Testis (tissue), 2 donors: ENCODE measurements at regions not wholly inside any gene's neighbourhood (a gene's known extent, or its start where the extent isn't known, plus 50 kb on each side); places are given as distances from the start of the nearest gene placed in this dataset.

Experiments used
- DNase-seq: peaks from one replicate; pipeline ENCODE4 v3.0.0-alpha.2; 2019
- H3K27ac ChIP-seq, 2 donors: fragments of 200-600 bp; sonication (generic); one replicate each; pipeline ENCODE4 v1.5.1; 2019
- H3K27me3 ChIP-seq: fragments of 200-600 bp; sonication (generic); one replicate; pipeline ENCODE4 v1.5.1; 2019
- H3K36me3 ChIP-seq: fragments of 200-600 bp; sonication (generic); one replicate; pipeline ENCODE4 v1.5.1; 2017; ENCODE audit warnings: low read depth; ENCODE audit errors: missing control alignments
- H3K4me1 ChIP-seq: fragments of 200-600 bp; sonication (generic); one replicate; pipeline ENCODE4 v1.5.1; 2019
- H3K4me3 ChIP-seq, 2 donors: fragments of 200-600 bp; sonication (generic); one replicate each; pipeline ENCODE4 v1.5.1; 2017 to 2019
- H3K9me3 ChIP-seq: fragments of 200-600 bp; sonication (generic); one replicate; pipeline ENCODE4 v1.5.1; 2017
- CTCF ChIP-seq, 3 experiments: fragments of 450-650 bp in 2 of 3; fragments of 200-600 bp in 1 of 3; sonication (generic) in 1 of 3; IDR thresholded peaks; one replicate each; pipeline ENCODE4 v1.5.1; 2016 to 2019; ENCODE audit warnings: antibody characterized with exemption in 3 of 3, mild to moderate bottlenecking in 2 of 3, moderate library complexity in 1 of 3
- POLR2A ChIP-seq: fragments of 450-650 bp; IDR thresholded peaks from one replicate; pipeline ENCODE4 v1.6.1; 2017; ENCODE audit warnings: antibody characterized with exemption, mild to moderate bottlenecking, moderate library complexity
- WGBS, 2 donors: methylation state at CpG; one replicate each; pipeline ENCODE4 v1.1.5; 2018; 5-methylcytosine and 5-hydroxymethylcytosine counted together
- intact Hi-C: fragments of 100-400 bp; cut with DNase I; formaldehyde crosslinking; loops from one replicate; pipeline ENCODE4 v1.15.1; 2023; ENCODE audit warnings: low total_unique reads

DNA sequence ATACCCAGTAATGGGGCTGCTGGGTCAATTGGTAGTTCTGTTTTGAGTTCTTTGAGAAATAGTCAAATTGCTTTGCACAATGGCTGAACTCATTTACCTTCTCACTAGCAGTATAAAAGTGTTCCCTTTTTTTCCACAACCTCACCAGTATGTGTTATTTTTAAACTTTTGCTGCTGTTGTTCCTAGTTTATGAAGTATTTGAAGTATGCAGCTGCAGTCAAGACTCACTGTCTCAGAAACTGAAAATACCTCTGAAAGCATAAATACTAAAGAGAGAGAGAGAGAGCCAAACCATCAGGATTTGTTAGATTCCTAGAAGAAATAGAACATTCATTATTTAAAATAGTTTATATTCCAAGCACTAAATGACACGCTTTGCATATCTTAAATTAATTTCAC lies 764.2 kb downstream of the NTRK3 start:
- 81 to 83% methylated on average over 1 of the region's 1 CpG for WGBS, 2 donors
- intact Hi-C loops: no loop called here
- H3K4me1 ChIP-seq: no peaks in the 10 kb centered on the region
- H3K4me3 ChIP-seq: no peak overlapping the region
- H3K9me3 ChIP-seq: no peaks in the 10 kb centered on the region
- H3K27me3 ChIP-seq: no peaks in the 10 kb centered on the region
- DNase-seq: no peak
- H3K36me3 ChIP-seq: no peaks in the 10 kb centered on the region
- TF ChIP-seq CTCF (IDR thresholded peaks at IDR 0.05) (no peak), POLR2A (no peak)
- no peak overlapping the region for H3K27ac ChIP-seq

DNA sequence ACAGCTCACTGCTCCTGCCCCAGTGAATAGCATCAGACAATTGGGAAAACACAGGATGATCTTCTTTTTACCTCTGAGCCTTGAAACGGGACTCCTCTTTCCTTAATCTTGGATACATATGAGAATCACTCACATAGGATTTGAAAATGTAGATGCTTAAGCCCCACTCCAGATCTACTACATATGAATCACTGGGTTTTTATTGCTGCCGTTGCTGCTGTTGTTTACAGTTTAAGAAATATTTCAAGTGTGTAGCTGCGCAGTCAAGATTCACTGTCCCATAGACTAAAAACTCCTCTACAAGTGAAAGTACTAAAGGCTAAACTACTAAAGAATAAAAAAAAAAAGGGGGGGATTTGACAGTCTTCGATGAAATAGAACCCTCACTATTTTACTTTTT lies 765.9 kb downstream of the NTRK3 start:
- H3K4me3 ChIP-seq: no peak overlapping the region
- DNase-seq: no peak
- no peaks in the 10 kb centered on the region for H3K4me1 ChIP-seq
- 73 to 95% methylated on average over 4 of the region's 4 CpGs for WGBS, 2 donors
- no peaks in the 10 kb centered on the region for H3K9me3 ChIP-seq
- H3K27me3 ChIP-seq: no peaks in the 10 kb centered on the region
- H3K36me3 ChIP-seq: no peaks in the 10 kb centered on the region
- no peak overlapping the region for H3K27ac ChIP-seq
- intact Hi-C loops: no loop called here
- TF ChIP-seq POLR2A (no peak), CTCF (IDR thresholded peaks at IDR 0.05) (no peak)

GRCh38 chr15:87489902-87490665 lies 766.5 kb downstream of the NTRK3 start:
- Histone ChIP-seq H3K36me3 (no peaks in the 10 kb centered on the region), H3K4me3 (no peak overlapping the region), H3K9me3 (no peaks in the 10 kb centered on the region), H3K4me1 (no peaks in the 10 kb centered on the region), H3K27me3 (no peaks in the 10 kb centered on the region), H3K27ac (no peak overlapping the region)
- DNase-seq: no peak
- intact Hi-C loops: no loop called here
- WGBS, 2 donors: 83 to 88% methylated on average over 4 of the region's 4 CpGs
- no peak for TF ChIP-seq POLR2A
- TF ChIP-seq CTCF (IDR thresholded peaks at IDR 0.05): no peak

DNA sequence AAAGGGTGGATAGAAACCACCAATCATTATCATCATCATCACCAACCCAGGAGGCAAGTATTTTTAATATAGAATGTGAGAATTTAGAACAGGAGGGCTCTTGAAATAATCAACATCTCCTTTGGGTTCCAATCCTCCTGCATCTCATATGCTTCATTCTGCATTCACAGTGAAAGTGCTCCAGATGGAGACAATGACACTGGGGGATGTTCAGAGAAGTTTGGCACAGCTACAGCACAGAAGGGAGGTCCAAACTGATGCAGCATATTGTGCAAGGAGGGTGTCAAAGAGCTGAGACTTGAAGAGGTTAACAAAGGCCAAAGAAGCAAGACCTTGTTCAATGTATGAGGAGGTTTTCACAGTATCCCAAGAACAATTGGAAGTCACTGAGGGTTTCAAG lies 767.1 kb downstream of the NTRK3 start:
- TF ChIP-seq POLR2A (no peak), CTCF (IDR thresholded peaks at IDR 0.05) (no peak)
- Histone ChIP-seq H3K9me3 (no peaks in the 10 kb centered on the region), H3K4me3 (no peak overlapping the region), H3K27ac (no peak overlapping the region), H3K4me1 (no peaks in the 10 kb centered on the region), H3K27me3 (no peaks in the 10 kb centered on the region), H3K36me3 (no peaks in the 10 kb centered on the region)
- intact Hi-C loops: no loop called here
- no peak for DNase-seq

- H3K4me1 ChIP-seq: no peaks in the 10 kb centered on the region
- no peak overlapping the region for H3K27ac ChIP-seq
- DNase-seq: no peak
- TF ChIP-seq POLR2A (no peak), CTCF (IDR thresholded peaks at IDR 0.05) (no peak)
- intact Hi-C loops: no loop called here
- 77 to 88% methylated on average over 2 of the region's 2 CpGs for WGBS, 2 donors
- no peaks in the 10 kb centered on the region for H3K27me3 ChIP-seq
- no peaks in the 10 kb centered on the region for H3K36me3 ChIP-seq
- no peak overlapping the region for H3K4me3 ChIP-seq
- H3K9me3 ChIP-seq: no peaks in the 10 kb centered on the region
Observed at GRCh38 chr15:87487484-87487883, 769.1 kb downstream of the NTRK3 start.
